Hepatocyte (in vitro differentiated cells): ENCODE measurements at regions not wholly inside any gene's neighbourhood (a gene's known extent, or its start where the extent isn't known, plus 50 kb on each side); places are given as distances from the start of the nearest gene placed in this dataset.

Experiments used
- EZH2 ChIP-seq: fragments of 200-600 bp; sonication (generic); IDR thresholded peaks from 2 replicates; pipeline ENCODE4 v1.6.1; 2016; ENCODE audit warnings: antibody characterized with exemption, mild to moderate bottlenecking, borderline replicate concordance
- EZH2phosphoT487 ChIP-seq: fragments of 200-600 bp; sonication (generic); IDR thresholded peaks from one replicate; pipeline ENCODE4 v1.6.1; 2018; ENCODE audit warnings: antibody characterized with exemption, mild to moderate bottlenecking, low read depth, moderate library complexity; ENCODE audit not compliant: unreplicated experiment, severe bottlenecking
- TF ChIP-seq, protein P1 (sequence below): fragments of 200-600 bp; sonication (generic); IDR thresholded peaks from 2 replicates; pipeline ENCODE4 v1.5.1; 2016; ENCODE audit warnings: antibody characterized with exemption, mild to moderate bottlenecking; ENCODE audit not compliant: poor library complexity

DNA sequence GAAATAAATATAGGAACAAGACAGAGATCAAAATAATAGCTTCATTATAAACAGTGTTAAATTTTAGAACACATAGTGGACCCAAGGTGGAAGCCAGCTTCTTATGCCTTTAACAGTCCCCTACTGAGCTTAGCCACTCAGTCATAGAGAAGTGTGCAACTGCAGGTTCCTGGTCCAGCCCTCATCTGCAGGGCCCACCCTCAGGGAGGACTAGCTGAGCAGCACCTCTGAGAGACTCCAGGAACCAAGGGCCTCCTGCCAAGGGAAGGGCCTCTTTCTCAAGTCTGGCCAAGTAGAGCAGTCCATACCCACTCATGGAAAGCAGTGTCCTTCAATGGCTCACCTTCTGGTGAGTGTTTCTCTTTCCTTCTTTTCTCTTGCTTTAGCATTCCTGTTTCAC is 173.7 kb upstream of the PRPS1L1 start:
- TF ChIP-seq EZH2 = no peak
- TF ChIP-seq, protein P1, sequence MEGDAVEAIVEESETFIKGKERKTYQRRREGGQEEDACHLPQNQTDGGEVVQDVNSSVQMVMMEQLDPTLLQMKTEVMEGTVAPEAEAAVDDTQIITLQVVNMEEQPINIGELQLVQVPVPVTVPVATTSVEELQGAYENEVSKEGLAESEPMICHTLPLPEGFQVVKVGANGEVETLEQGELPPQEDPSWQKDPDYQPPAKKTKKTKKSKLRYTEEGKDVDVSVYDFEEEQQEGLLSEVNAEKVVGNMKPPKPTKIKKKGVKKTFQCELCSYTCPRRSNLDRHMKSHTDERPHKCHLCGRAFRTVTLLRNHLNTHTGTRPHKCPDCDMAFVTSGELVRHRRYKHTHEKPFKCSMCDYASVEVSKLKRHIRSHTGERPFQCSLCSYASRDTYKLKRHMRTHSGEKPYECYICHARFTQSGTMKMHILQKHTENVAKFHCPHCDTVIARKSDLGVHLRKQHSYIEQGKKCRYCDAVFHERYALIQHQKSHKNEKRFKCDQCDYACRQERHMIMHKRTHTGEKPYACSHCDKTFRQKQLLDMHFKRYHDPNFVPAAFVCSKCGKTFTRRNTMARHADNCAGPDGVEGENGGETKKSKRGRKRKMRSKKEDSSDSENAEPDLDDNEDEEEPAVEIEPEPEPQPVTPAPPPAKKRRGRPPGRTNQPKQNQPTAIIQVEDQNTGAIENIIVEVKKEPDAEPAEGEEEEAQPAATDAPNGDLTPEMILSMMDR = no peak
- no peak for TF ChIP-seq EZH2phosphoT487
